Sigmoid colon (tissue), 4 donors: ENCODE measurements at regions not wholly inside any gene's neighbourhood (a gene's known extent, or its start where the extent isn't known, plus 50 kb on each side); places are given as distances from the start of the nearest gene placed in this dataset.

ENCODE experiments used
- EP300 ChIP-seq, 4 donors: sonication (generic); formaldehyde crosslinking; IDR thresholded peaks; one replicate each; pipeline ENCODE4 v1.6.1; 2017; ENCODE audit warnings: antibody characterized with exemption in 4 of 4
- POLR2A ChIP-seq, 2 donors: fragments of 450-650 bp; IDR thresholded peaks; one replicate each; pipeline ENCODE4 v1.6.1; 2016; ENCODE audit warnings: antibody characterized with exemption in 2 of 2, mild to moderate bottlenecking in 2 of 2, moderate library complexity in 2 of 2

GRCh38 chrX:69287095-69287494 lies 121.8 kb upstream of the PJA1 start:
- no peak for TF ChIP-seq POLR2A (IDR thresholded peaks at IDR 0.05)
- TF ChIP-seq EP300 (IDR thresholded peaks at IDR 0.05), result no peak
